CD4-positive, alpha-beta T cell (primary cell): ENCODE measurements at regions not wholly inside any gene's neighbourhood (a gene's known extent, or its start where the extent isn't known, plus 50 kb on each side); places are given as distances from the start of the nearest gene placed in this dataset.

Source experiments
- ATAC-seq: fragments of 200-7000 bp; cut with Tn5 transposase; one replicate; pipeline ENCODE4 v1.10.0; 2022; ENCODE audit warnings: mild to moderate bottlenecking; ENCODE audit not compliant: poor library complexity
- CTCF ChIA-PET: fragments of 350-600 bp; sonication (Branson Sonifier 250); formaldehyde crosslinking; loops from one replicate; lab custom pipeline; 2021; ENCODE audit warnings: antibody characterized with exemption, inconsistent platforms; lab: Charles Lee
- POLR2A ChIA-PET: fragments of 350-600 bp; sonication (Branson Sonifier 250); formaldehyde crosslinking; loops from one replicate; lab custom pipeline; 2021; ENCODE audit warnings: antibody characterized with exemption, inconsistent platforms; lab: Charles Lee
- DNase-seq, 14 experiments: peaks; one replicate each; pipeline ENCODE4 v3.0.0-alpha.2; 2013 to 2020; ENCODE audit warnings: mixed read lengths in 2 of 14
- H3K27ac ChIP-seq, 2 donors: one replicate each; pipeline versions ENCODE4 v1.5.1 to v1.7.0; 2013; ENCODE audit warnings: low read length in 2 of 2, low read depth in 1 of 2, mild to moderate bottlenecking in 1 of 2
- H3K27me3 ChIP-seq, 2 experiments: 1 replicate in 1 of 2; 2 replicates in 1 of 2; pipeline versions ENCODE4 v1.6.1 to v1.7.0; 2013; ENCODE audit warnings: low read length in 2 of 2, control low read depth in 1 of 2, mild to moderate bottlenecking in 1 of 2, moderate library complexity in 1 of 2; ENCODE audit not compliant: insufficient read depth in 2 of 2, control insufficient read depth in 1 of 2
- H3K36me3 ChIP-seq: one replicate; pipeline ENCODE4 v1.6.1; 2013; ENCODE audit warnings: low read length, control low read depth; ENCODE audit not compliant: insufficient read depth
- H3K4me1 ChIP-seq: one replicate; pipeline ENCODE4 v1.6.1; 2013; ENCODE audit warnings: low read length, control low read depth; ENCODE audit not compliant: insufficient read depth
- H3K4me3 ChIP-seq: one replicate; pipeline ENCODE4 v1.5.1; 2013; ENCODE audit warnings: mild to moderate bottlenecking, low read length, moderate library complexity
- H3K9me3 ChIP-seq, 2 experiments: 1 replicate in 1 of 2; 2 replicates in 1 of 2; pipeline versions ENCODE4 v1.6.1 to v1.7.0; 2013; ENCODE audit warnings: low read length in 2 of 2, mild to moderate bottlenecking in 2 of 2, control low read depth in 1 of 2, moderate library complexity in 1 of 2; ENCODE audit not compliant: control insufficient read depth in 1 of 2, insufficient read depth in 1 of 2
- H3K27ac Mint-ChIP-seq: one replicate; pipeline ENCODE4 v1.8.0; 2020; ENCODE audit warnings: mixed read lengths
- H3K27me3 Mint-ChIP-seq: one replicate; pipeline ENCODE4 v1.8.0; 2021; ENCODE audit warnings: mixed read lengths
- H3K36me3 Mint-ChIP-seq: one replicate; pipeline ENCODE4 v1.8.0; 2021; ENCODE audit warnings: low read depth, mixed read lengths
- H3K4me1 Mint-ChIP-seq: one replicate; pipeline ENCODE4 v1.8.0; 2021; ENCODE audit warnings: low read depth, mixed read lengths
- H3K4me3 Mint-ChIP-seq: one replicate; pipeline ENCODE4 v1.8.0; 2020; ENCODE audit warnings: mild to moderate bottlenecking, mixed read lengths
- H3K9me3 Mint-ChIP-seq: one replicate; pipeline ENCODE4 v1.8.0; 2020; ENCODE audit warnings: mixed read lengths
- intact Hi-C, 2 experiments: fragments of 100-400 bp; cut with DNase I in 1 of 2; cut with micrococcal nuclease in 1 of 2; formaldehyde crosslinking; loops; one replicate each; pipeline versions ENCODE4 v1.15.1 to v1.9.0; 2023 to 2025; cut with DNase I, micrococcal nuclease
- TF ChIP-seq, protein P1 (sequence below): fragments of 200-600 bp; IDR thresholded peaks from one replicate; pipeline ENCODE4 v1.8.0; 2022; ENCODE audit warnings: antibody characterized with exemption, mild to moderate bottlenecking

GRCh38 chr1:91092503-91092902, 70.7 kb upstream of the ZNF644 start:
- Mint-ChIP-seq H3K27me3 (peaks cover 11% of the 10 kb centered on the region), H3K9me3 (peaks cover 3% of the 10 kb centered on the region), H3K27ac (no peak overlapping the region), H3K36me3 (no peaks in the 10 kb centered on the region), H3K4me3 (no peak overlapping the region), H3K4me1 (no peaks in the 10 kb centered on the region)
- H3K36me3 ChIP-seq: no peaks in the 10 kb centered on the region
- no peak for DNase-seq
- ATAC-seq: no peak
- POLR2A ChIA-PET: no interaction called here
- TF ChIP-seq, protein P1, sequence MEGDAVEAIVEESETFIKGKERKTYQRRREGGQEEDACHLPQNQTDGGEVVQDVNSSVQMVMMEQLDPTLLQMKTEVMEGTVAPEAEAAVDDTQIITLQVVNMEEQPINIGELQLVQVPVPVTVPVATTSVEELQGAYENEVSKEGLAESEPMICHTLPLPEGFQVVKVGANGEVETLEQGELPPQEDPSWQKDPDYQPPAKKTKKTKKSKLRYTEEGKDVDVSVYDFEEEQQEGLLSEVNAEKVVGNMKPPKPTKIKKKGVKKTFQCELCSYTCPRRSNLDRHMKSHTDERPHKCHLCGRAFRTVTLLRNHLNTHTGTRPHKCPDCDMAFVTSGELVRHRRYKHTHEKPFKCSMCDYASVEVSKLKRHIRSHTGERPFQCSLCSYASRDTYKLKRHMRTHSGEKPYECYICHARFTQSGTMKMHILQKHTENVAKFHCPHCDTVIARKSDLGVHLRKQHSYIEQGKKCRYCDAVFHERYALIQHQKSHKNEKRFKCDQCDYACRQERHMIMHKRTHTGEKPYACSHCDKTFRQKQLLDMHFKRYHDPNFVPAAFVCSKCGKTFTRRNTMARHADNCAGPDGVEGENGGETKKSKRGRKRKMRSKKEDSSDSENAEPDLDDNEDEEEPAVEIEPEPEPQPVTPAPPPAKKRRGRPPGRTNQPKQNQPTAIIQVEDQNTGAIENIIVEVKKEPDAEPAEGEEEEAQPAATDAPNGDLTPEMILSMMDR: no peak
- H3K4me3 ChIP-seq: no peak overlapping the region
- no peaks in the 10 kb centered on the region for H3K4me1 ChIP-seq
- intact Hi-C loops: no loop called here
- no peak overlapping the region for H3K27ac ChIP-seq
- CTCF ChIA-PET: no interaction called here
- peaks cover 0 to 4% of the 10 kb centered on the region in 2 experiments for H3K27me3 ChIP-seq
- peaks cover 0 to 8% of the 10 kb centered on the region in 2 experiments for H3K9me3 ChIP-seq

DNA sequence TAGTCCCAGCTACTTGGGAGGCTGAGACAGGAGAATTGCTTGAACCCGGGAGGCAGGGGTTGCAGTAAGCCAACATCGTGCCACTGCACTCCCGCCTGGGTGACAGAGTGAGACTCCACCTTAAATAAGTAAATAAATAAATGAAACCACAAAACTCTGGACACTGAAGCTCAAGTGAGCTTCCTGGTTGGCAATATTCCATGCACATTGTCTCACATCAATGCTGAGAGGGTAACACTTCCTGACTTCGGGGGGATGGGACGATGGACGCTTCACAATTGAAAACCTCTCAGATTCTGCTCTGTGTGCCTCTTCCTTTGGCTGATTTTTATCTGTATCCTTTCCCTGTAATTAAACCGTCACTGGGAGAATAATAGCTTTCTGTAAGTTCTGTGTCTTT, 70.0 kb upstream of the ZNF644 start:
- TF ChIP-seq, protein P1: no peak
- intact Hi-C loops: no loop called here
- Mint-ChIP-seq H3K27ac (no peak overlapping the region), H3K9me3 (peaks cover 3% of the 10 kb centered on the region), H3K4me3 (no peak overlapping the region), H3K27me3 (peaks cover 11% of the 10 kb centered on the region), H3K36me3 (no peaks in the 10 kb centered on the region), H3K4me1 (no peaks in the 10 kb centered on the region)
- no peaks in the 10 kb centered on the region for H3K36me3 ChIP-seq
- H3K4me3 ChIP-seq: no peak overlapping the region
- H3K9me3 ChIP-seq: peaks cover 0 to 8% of the 10 kb centered on the region in 2 experiments
- DNase-seq (no peak), ATAC-seq (no peak)
- ChIA-PET CTCF (no interaction called here), POLR2A (no interaction called here)
- H3K27me3 ChIP-seq: peaks cover 0 to 4% of the 10 kb centered on the region in 2 experiments
- no peaks in the 10 kb centered on the region for H3K4me1 ChIP-seq
- H3K27ac ChIP-seq: no peak overlapping the region

- Histone ChIP-seq H3K36me3 (no peaks in the 10 kb centered on the region), H3K9me3 (no peaks in the 10 kb centered on the region), H3K4me1 (no peaks in the 10 kb centered on the region), H3K27ac (no peak overlapping the region), H3K27me3 (no peaks in the 10 kb centered on the region), H3K4me3 (no peak overlapping the region)
- intact Hi-C loops: no loop called here
- TF ChIP-seq, protein P1: no peak
- no peak overlapping the region for H3K4me3 Mint-ChIP-seq
- no peak overlapping the region for H3K27ac Mint-ChIP-seq
- POLR2A ChIA-PET: no interaction called here
- no peaks in the 10 kb centered on the region for H3K9me3 Mint-ChIP-seq
- H3K27me3 Mint-ChIP-seq: peaks cover 12% of the 10 kb centered on the region
- H3K36me3 Mint-ChIP-seq: no peaks in the 10 kb centered on the region
- ATAC-seq (no peak), DNase-seq (no peak)
- CTCF ChIA-PET: interaction anchor here (0.6 kb wide), 1 partner anchor 245 kb away, joined by 4 read pairs; no protein-coding TSS in a partner anchor
- no peaks in the 10 kb centered on the region for H3K4me1 Mint-ChIP-seq
Observed at GRCh38 chr1:91080650-91081049, 58.8 kb upstream of the ZNF644 start.
